SK-N-MC (cell line): ENCODE measurements at regions not wholly inside any gene's neighbourhood (a gene's known extent, or its start where the extent isn't known, plus 50 kb on each side); places are given as distances from the start of the nearest gene placed in this dataset.

Source experiments
- EZH2 ChIP-seq: fragments of 200-600 bp; sonication (generic); IDR thresholded peaks from one replicate; pipeline ENCODE4 v1.6.1; 2017; ENCODE audit warnings: antibody characterized with exemption
- POLR2AphosphoS5 ChIP-seq: IDR thresholded peaks from 2 replicates; pipeline ENCODE4 v1.6.1; 2012; ENCODE audit warnings: mild to moderate bottlenecking, low read depth, low read length, borderline replicate concordance

- no peak for TF ChIP-seq POLR2AphosphoS5
- TF ChIP-seq EZH2 = no peak
These were observed 69.0 kb upstream of the GRAMD2B start for GRCh38 chr5:126354012-126354857.
